NCI-H345 treated with DMSO at 0.1 percent for 48 hours (cell line): ENCODE measurements at regions not wholly inside any gene's neighbourhood (a gene's known extent, or its start where the extent isn't known, plus 50 kb on each side); places are given as distances from the start of the nearest gene placed in this dataset.
"Not testable (repeated sequence)": the region's sequence is repeated elsewhere in the genome, so short reads cannot be mapped to it uniquely, and the experiment has no call there.

Experiments
- DNase-seq: peaks from one replicate; lab custom pipeline; 2025; ENCODE audit not compliant: unreplicated experiment; lab: John Stamatoyannopoulos, UW

DNA sequence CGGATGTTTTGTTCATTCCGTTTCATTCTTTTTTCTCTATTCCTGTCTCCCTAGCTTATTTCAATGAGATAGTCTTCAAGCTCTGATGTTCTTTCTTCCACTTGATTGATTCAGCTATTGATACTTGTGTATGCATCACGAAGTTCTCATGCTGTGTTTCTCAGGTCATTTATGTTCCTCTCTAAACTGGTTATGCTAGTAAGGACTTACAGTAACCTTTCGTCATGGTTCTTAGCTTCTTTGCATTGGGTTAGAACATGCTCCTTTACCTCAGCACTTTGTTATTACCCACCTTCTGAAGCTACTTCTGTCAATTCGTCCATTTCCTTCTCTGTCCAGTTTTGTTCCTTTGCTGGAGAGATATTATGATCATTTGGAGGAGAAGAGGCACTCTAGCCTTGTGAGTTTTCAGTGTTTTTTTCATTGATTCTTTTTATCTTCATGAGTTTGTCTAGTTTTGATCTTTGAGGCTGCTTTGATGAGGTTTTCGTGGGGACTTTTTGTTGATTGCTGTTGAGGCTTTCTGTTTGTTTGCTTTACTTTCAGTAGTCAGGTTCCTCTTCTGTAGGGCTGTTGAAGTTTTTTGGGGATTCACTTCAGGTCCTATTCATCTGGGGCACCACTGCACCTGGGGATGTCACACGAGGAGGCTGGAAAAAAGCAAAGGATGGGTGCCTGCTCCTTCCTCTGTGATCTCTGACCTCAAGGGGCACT is 496.9 kb upstream of the LRRC7 start:
- no peak for DNase-seq

DNA sequence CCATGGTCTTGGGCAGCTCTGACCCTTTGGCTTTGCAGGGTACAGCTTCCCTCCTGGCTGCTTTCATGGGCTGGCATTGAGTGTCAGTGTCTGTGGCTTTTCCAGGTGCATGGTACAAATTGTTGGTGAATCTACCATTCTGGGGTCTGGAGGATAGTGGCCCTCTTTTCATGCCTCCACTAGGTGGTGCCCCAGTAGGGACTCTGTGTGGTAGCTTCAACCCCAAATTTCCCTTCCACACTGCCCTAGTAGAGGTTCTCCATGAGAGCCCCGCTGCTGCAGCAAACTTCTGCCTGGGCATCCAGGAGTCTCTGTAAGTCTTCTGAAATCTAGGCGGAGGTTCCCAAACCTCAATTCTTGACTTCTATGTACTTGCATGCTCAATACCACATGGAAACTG is 494.5 kb upstream of the LRRC7 start:
- no peak for DNase-seq

DNA sequence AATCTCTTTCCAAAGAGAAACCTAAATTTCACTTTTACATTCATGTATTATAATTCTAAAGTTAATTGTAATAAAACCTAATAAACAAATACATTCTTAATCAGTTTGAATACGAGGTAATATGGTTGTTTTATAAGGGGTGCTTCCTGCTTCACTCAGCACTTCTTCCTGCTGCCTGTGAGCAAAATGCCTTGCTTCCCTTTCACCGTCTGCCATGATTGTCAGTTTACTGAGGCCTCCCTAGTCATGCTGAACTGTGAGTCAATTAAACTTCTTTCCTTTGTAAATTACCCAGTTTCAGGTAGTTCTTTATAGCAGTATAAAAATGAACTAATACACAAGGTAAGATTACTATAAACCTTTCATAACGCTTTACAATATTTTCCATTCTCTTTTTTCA is 491.1 kb upstream of the LRRC7 start:
- no peak for DNase-seq

DNA sequence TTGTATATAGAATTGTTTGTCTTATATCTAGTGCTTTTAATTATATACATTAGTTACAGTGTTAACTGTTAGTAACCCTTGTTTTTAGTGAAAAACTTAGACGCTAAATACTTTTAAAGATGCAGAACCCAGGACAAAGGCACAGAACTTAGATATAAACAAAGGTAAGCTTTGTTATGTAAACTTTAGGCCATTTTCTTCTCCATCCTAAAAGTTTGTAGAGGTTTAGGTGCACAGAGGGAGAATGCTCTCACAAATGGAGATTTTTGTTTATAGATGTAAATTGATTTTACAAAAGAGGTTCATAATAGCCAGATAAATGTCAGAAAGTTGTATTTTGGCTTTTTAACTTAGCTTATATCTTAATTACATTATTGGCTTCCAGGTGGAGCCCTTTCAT is 490.5 kb upstream of the LRRC7 start:
- no peak for DNase-seq

DNA sequence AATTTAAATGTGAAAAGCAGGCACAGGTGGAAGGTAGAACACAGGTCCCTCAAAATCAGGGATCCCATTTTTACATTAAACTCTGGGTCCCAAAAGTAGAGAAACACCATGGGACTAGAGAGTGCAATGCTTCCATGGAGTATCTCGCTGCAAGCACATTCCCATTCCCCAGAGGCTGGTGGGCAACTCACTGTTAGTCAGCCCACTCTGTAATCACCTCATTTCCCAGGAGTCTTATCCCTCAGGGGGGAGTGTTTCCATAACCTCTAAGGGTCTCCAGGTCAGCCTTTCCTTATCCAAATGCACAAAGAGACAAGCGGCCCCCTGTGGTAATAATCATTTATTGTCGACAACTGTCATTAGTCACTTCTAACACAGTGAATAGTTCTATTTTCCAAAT is 490.1 kb upstream of the LRRC7 start:
- DNase-seq: no peak

DNA sequence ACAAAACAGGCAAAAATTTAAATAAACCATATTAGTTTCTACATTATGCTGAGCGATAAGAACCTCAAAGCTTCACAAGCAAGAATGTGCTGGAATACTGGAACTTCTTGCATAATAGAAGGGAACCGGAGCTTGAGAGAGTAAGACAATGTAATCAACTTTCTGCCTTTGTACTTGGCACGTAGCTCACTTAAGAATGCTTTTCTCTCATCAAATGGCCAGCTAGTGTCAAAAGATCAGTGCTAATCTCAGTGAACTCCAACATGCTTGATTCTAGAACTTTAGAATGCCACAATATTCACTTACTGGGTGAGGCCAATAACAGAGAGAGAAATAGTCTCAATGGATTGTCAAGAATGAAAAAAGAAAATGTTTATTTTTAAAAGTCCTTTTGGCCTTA is 486.1 kb upstream of the LRRC7 start:
- no peak for DNase-seq

DNA sequence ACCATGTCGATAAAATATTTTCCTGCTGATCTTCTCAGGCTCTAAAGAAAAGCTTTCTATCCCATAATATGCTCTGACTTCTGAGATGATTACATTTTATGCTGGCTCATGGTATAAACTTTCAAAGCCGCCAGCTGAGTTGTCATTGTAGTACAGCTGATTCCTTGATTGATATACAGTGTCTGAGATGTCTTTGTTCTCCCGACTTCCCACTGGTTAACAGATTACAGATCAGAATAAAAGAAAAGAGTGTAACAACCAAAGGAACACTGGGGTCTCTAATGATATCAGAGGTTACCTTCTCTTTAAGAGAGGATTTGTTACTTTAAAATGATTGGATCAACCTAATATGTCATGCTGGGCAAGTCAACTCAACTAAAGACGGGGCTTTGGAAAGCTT is 485.4 kb upstream of the LRRC7 start:
- DNase-seq: no peak

DNA sequence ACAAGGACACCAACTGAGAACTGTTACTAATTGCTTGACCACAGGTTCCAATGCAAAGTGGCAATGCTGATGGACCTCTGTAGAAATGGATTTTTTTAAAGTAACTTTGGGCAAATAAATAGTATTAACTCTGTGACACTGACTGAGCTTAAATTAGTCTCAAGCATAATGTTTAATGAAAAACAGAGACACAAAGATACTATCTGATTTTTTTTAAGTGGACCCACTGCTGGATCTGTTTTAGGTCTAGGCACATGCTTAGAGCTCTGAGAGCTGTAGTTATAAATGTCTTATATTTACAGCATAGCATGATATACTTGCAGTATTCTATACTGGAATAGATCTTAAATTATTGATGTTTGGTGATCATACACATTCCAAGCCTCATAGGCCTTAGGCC is 481.6 kb upstream of the LRRC7 start:
- no peak for DNase-seq

DNA sequence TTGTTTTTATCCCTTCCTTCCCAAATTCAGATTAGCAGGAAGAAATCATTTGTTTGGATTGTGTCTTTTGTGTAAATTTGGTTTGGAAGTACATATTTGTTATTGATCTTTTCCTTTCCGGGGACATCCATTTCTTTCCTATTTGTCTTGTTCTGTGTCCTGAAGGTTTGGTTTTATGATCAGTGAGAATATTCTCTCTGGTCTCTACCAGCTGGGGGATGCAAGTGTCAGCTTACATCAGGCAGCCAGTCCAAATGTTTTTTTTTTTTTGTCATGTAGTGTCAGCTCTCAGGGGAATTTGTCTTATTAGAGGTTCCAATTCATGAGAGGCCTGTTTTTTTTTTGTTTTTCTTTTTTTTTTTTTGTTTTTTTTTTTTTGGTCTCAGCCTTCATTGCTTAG is 479.2 kb upstream of the LRRC7 start:
- DNase-seq: no peak

DNA sequence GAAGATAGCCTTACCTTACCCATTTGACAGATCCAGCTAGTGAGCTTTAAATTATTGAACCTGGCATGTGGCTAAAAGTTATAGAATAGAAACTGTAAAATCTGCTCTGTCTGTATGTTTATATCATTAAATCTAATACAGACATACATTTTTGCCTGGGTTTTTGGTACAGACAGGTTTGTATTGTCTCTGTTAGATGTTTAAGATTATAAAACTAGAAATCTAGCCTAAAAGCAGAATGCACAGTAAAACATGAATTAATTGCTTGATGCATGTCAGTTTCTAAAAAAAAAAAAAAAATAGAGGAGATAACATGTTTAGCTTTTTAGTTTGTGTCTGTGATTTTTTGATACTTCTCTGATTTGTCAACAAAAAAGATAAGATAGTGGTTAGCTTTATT is 477.6 kb upstream of the LRRC7 start:
- no peak for DNase-seq

DNA sequence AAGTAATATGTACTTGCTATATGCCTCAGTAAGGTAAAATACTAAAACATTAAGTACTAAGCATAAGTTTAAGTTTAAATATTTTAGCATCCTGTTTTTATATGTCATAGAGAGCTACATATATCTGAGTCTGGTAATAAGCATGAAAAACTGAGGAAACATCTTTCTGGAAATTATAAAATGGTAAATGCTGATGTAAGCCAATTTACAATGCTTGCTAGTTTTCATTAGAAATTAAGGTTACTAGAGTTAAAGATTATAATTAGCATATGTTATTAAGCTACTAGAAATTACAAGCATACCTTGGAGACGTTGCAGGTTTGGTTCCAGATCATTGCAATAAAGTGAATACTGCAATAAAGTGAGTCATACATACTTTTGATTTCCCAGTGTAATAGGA is 477.0 kb upstream of the LRRC7 start:
- no peak for DNase-seq

DNA sequence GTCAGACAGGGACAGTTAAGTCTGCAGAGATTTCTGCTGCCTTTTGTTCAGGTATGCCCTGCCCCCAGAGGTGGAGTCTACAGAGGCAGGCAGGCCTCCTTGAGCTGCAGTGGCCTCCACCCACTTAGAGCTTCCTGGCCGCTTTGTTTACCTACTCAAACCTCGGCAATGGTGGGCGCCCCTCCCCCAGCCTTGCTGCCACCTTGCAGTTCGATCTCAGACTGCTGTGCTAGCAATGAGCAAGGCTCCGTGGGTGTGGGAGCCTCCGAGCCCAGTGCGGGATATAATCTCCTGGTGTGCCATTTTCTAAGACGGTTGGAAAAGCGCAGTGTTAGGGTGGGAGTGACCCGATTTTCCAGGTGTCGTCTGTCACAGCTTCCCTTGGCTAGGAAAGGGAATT is 465.7 kb upstream of the LRRC7 start:
- DNase-seq: not testable (repeated sequence)

DNA sequence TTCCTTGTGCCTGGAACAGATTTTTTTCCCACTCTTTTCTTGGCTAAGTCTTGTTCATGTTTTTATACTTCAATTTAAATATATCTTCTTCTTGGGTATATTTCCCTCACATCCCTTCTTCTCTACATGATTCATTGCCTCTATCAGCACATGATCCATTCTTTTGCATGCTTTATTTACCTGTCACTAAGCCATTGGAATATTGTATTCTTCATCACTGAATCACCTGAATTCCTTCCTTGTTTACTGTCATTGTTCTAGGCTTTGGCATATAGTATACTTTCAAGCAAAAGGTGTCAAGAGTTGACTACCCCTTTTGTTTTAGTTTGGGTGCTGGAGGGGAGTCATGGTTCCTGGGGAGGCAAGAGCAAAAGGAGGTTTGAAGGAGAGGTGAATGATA is 464.5 kb upstream of the LRRC7 start:
- DNase-seq: no peak

DNA sequence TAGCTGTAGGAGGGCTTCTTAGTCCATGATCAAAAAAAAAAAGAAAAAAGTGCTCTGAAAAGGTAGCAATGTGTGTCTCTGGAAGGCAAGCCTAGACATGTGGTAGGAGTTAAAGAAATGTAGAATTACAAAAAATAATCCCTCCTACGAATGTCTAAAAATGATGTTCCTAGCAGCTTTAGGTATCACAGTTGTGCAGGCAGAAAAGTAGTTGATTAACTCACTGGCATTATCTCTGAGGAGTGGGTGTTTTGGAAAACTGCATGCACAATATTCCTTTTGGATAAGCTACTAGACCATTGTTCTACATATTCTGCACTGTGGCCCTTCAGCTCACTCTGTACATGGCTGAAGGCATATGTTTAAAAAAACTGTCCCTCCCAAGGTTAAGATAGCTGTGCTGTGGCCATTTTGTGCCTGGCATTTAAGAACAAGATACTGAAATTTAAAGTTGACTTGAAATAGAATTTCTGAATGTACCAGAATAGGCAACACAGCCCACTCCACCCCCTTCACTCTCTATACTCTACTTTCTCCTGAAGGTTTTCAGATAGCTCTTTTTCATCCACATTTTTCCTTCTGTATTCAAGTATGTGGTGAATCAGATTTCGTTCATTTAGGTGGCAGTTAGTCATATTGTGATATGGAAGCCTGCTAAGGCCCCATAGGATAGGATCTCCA is 463.9 kb upstream of the LRRC7 start:
- DNase-seq: no peak

DNA sequence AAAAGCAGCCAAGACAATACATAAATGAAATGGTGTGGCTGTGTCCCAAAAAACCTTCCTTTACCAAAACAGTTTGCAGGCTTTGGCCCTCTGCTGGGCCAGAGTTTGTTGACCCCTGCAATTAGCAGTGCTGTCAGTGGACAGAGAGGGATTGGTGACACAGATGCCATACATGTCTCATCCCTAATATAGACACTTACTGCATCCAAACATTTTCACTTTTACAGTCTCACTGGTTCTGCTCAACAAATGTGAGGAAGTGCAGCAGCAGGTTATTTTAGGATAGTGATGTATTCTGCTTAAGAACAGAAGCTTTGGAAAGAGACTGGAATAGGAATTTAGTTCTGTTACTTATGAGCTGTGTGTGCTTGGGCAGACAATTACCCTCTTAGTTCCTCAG is 462.8 kb upstream of the LRRC7 start:
- DNase-seq: no peak

DNA sequence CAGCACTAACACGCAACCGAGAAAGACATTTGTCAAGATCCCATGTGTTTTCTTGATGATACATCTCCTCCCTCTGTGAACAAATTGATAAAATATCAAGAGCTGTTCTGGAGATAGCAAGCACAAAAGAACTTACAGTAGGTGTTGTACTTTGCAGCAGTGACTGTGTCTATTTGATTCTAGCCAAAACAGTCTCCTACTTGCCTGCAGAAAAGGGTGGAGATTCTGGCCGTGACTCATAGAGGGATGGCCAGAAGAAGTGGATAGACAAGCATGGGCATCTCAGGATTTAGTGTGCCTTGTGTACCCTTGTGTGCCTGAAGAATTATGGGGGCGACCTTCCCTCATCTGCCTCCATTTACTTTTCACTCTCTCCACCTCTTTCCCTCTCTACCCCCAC is 458.4 kb upstream of the LRRC7 start:
- DNase-seq: no peak

DNA sequence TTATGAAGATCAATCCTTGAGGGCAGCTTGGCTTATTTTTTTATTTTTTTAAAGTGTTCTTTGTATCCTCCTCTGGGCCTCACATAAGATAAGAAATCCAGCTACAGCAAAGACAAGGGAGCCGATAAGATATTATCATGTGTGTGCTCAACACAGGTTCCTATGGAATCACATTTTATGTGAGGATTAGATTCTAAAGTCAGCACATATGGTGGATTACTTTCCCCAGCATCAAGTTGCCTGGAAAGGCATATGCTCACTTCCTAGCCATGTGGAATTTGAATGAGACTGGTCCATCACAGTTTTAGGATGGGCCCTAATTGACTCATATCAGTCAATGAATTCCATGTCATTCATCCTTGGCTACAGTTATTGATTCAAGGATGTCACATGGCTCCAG is 456.9 kb upstream of the LRRC7 start:
- DNase-seq: no peak

DNA sequence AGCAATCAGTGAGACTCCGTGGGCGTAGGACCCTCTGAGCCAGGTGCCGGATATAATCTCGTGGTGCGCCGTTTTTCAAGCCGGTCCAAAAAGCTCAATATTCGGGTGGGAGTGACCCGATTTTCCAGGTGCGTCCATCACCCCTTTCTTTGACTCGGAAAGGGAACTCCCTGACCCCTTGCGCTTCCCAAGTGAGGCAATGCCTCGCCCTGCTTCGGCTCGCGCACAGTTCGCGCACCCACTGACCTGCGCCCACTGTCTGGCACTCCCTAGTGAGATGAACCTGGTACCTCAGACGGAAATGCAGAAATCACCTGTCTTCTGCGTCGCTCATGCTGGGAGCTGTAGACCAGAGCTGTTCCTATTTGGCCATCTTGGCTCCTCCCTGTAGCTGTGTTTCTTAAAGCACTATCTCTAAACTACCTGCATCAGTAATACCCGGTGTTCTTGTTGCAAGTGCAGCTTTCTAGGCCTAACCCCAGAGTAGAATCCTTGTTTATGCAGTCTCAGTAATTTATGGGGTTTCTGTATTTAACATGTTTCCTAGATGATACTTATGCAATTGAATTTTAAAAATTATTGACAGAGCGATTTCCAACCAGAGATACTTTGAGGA is 447.5 kb upstream of the LRRC7 start:
- not testable (repeated sequence) for DNase-seq

DNA sequence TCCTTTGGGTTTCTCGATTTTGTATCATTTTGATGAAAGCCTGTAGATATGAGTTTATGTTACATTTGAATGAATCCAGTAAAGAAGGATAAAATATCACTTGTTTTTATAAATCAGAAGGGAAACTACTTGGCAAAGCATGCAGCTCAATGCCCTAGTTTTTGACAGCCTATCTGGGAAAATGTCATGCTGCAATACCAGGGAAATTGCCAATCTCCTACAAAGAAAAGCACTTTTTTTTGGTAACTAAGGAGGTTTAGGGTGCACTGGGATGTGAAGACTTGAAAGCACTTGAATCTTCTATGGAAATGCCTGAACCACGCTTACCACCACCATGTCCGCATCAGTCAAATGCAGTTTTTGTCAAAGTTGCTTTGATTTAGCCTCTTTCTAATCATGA is 446.9 kb upstream of the LRRC7 start:
- no peak for DNase-seq

DNA sequence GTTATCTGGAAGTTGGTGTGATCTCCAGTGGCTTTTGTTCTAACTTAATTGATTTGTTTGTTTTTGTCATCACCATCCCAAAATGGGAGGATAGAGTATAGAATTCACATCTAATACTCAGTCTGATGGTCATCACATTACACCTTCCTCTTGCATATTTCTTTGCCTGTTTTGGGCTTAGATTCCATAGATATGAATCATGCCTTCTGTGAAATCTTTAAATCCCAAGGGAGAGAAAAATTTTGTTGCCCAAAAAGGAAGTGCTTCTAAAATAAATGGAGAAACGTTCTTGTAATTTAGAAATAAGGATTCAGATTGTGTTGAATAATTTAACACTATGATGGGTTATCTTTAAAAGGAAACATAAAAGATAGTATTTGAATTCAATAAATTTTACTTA is 446.0 kb upstream of the LRRC7 start:
- DNase-seq: no peak

DNA sequence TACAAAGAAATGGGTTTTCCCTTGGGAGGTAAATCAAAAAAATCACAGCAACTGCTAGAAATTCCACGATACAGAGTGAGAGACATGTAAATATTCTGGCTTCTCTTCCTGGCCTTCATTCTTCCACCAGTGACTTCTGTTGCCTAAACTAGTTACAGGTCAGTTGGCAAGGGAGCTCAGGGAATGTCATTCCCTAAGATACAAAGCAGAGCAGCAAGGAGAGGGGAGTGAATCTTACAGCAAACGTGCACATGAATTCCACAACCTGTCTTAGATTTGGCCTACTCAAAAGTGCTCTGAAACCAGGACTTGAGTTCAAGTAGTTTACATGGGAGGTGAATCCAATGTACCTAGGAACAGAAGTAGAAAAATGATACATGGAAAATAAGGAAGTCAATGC is 445.3 kb upstream of the LRRC7 start:
- DNase-seq: no peak

DNA sequence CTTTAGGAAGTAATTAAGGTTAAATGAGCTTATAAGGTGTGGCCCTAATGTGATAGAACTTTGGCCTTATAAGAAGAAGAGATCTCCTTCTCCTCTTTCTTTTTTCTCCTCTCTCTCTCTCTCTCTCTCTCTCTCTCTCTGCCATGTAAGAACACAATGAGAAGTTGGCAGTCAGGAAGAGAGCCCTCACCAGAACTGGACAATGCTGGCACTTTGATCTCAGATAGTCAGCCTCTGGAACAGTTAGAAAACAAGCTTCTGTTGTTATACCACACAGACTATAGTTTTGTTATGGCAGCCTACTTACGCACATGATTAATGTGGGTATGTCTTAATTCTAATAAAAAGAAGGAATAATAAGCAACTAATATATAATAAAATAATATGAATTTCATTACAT is 444.2 kb upstream of the LRRC7 start:
- no peak for DNase-seq

DNA sequence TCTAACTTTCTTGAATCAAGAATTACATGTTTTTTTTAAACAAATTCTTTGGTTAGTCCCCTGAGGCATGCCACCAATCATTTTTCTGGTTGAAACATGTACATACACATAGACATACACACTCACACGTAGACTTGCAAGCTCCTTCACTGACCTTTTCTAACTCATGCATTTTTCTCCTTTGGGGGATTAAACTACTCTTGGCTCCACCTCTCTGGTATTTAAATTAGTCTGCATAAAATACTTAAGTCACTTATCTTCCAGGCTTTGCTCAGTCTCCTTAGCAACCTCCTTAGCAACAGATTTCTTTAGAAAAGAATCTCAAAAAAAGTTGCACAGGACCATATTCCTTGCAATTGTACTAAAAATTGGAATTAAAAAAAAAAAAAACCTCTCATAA is 440.9 kb upstream of the LRRC7 start:
- no peak for DNase-seq
